WERI-Rb-1 (cell line): ENCODE measurements at regions not wholly inside any gene's neighbourhood (a gene's known extent, or its start where the extent isn't known, plus 50 kb on each side); places are given as distances from the start of the nearest gene placed in this dataset.

Experiments
- DNase-seq: peaks from one replicate; pipeline ENCODE4 v3.0.0-alpha.2; 2020
- H3K27ac ChIP-seq: fragments of 250-450 bp; sonication (Bioruptor Pico); 2 replicates; pipeline ENCODE4 v1.5.1; 2020; ENCODE audit warnings: mild to moderate bottlenecking, moderate library complexity
- H3K27me3 ChIP-seq: fragments of 250-450 bp; sonication (Bioruptor Pico); 2 replicates; pipeline ENCODE4 v1.5.1; 2021; ENCODE audit warnings: mild to moderate bottlenecking, low read depth, moderate library complexity; ENCODE audit not compliant: insufficient read depth, severe bottlenecking
- H3K36me3 ChIP-seq: fragments of 250-450 bp; sonication (Bioruptor Pico); 2 replicates; pipeline ENCODE4 v1.5.1; 2020; ENCODE audit warnings: mild to moderate bottlenecking, moderate library complexity
- H3K4me3 ChIP-seq: 2 replicates; pipeline ENCODE4 v1.5.1; 2011; ENCODE audit warnings: low read depth, mild to moderate bottlenecking, control low read depth, low read length
- H3K9me3 ChIP-seq: fragments of 250-450 bp; sonication (Bioruptor Pico); 2 replicates; pipeline ENCODE4 v1.5.1; 2021; ENCODE audit warnings: mild to moderate bottlenecking, moderate library complexity; ENCODE audit not compliant: severe bottlenecking
- TF ChIP-seq, protein P1 (sequence below): IDR thresholded peaks from 2 replicates; pipeline ENCODE4 v1.5.1; 2011; ENCODE audit warnings: low read depth, mild to moderate bottlenecking, control low read depth, inconsistent platforms, low read length

DNA sequence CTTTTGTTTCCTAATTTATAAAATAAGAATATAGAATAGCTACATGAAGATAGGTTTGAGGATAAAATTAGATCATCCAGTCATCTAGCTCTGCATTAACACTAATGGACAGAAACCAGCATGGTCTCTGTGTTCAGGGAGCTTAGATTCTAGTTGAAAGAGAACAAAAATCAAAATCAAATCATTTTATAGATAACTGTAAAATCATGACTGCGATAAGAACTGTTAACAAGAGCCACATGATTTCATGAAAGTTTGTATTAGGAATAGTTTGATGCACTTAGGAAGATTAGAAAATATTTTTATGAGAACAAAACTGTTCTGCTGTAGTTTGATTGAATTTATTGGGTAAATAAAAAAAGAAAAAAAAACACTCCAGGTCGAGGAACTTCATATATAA is 1074.7 kb downstream of the MAT2B start:
- TF ChIP-seq, protein P1, sequence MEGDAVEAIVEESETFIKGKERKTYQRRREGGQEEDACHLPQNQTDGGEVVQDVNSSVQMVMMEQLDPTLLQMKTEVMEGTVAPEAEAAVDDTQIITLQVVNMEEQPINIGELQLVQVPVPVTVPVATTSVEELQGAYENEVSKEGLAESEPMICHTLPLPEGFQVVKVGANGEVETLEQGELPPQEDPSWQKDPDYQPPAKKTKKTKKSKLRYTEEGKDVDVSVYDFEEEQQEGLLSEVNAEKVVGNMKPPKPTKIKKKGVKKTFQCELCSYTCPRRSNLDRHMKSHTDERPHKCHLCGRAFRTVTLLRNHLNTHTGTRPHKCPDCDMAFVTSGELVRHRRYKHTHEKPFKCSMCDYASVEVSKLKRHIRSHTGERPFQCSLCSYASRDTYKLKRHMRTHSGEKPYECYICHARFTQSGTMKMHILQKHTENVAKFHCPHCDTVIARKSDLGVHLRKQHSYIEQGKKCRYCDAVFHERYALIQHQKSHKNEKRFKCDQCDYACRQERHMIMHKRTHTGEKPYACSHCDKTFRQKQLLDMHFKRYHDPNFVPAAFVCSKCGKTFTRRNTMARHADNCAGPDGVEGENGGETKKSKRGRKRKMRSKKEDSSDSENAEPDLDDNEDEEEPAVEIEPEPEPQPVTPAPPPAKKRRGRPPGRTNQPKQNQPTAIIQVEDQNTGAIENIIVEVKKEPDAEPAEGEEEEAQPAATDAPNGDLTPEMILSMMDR, result no peak
- H3K4me3 ChIP-seq, result no peak overlapping the region
- H3K36me3 ChIP-seq, result no peaks in the 10 kb centered on the region
- H3K9me3 ChIP-seq, result no peaks in the 10 kb centered on the region
- no peak for DNase-seq
- H3K27me3 ChIP-seq, result no peaks in the 10 kb centered on the region
- no peak overlapping the region for H3K27ac ChIP-seq

DNA sequence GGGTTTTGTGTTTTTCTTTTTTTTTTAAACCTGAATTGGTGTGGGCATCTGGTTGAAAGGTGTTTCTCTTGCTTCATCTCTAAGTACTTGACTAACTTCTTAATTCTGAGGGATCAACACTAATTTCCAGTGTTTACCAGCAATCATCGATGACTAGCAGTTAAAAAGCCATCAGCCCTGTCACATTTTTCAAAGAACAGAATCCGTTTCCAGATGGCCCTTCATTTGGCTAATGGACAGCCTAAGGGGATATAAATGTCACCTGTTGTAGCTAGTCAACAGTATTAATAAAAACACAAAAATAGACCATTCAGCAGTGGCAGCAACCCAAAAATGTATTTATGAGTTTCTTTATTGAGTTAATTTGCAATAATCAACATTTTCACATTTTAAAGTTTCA is 1076.5 kb downstream of the MAT2B start:
- Histone ChIP-seq H3K36me3 (no peaks in the 10 kb centered on the region), H3K9me3 (no peaks in the 10 kb centered on the region), H3K27me3 (no peaks in the 10 kb centered on the region), H3K27ac (peak overlapping the region; percentile 74), H3K4me3 (no peak overlapping the region)
- DNase-seq, result peak; percentile 64
- TF ChIP-seq, protein P1, result no peak

DNA sequence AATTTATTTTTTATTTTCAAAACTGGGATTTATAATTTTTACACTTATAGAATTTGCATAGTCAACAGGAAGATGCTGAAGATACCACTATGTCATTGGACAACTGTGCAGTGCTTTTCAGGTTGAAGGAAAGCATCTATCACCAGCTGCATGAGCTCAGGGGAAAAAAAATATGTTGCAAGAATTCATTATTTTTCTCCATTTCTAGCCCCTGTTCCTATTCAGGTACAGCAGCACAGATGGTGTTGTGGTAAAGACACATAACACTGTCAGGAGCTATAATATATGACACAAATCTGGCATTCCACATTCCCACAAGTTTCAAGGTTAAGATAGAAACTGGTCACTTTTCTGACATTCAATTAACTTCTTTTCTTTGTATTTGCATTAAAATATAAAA is 1088.6 kb downstream of the MAT2B start:
- Histone ChIP-seq H3K4me3 (no peak overlapping the region), H3K27me3 (no peaks in the 10 kb centered on the region), H3K27ac (no peak overlapping the region), H3K9me3 (no peaks in the 10 kb centered on the region), H3K36me3 (no peaks in the 10 kb centered on the region)
- DNase-seq, result no peak
- TF ChIP-seq, protein P1, result no peak

DNA sequence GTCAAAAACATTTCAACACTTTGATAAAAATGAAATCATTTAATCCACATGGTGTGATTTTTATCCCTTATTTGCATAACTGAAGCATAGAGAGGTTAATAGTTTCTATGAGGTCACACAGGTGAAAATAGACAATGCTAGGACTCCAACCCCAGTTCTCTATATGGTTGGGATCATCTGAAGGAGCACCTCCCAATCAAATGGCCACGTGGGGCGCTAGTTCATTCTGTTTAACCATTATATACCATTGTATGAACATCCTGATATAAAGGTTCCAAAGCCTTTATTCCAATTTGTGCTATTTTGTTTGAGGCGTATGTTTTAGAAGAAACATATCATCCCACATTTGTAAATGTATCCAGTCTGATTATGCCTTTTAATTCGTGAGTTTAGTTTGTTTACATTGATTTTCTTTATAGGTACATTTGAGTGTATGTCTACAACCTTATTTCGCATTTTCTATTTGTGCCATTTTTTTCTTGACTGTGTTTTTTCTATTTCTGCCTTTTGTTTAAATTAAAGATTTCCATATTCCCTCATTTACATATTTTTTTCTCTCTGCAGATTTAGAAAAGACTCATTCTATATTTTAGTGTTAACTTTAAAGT is 1092.0 kb downstream of the MAT2B start:
- Histone ChIP-seq H3K27me3 (no peaks in the 10 kb centered on the region), H3K4me3 (no peak overlapping the region), H3K36me3 (no peaks in the 10 kb centered on the region), H3K9me3 (no peaks in the 10 kb centered on the region), H3K27ac (no peak overlapping the region)
- TF ChIP-seq, protein P1, result no peak
- peak; percentile 15 for DNase-seq

DNA sequence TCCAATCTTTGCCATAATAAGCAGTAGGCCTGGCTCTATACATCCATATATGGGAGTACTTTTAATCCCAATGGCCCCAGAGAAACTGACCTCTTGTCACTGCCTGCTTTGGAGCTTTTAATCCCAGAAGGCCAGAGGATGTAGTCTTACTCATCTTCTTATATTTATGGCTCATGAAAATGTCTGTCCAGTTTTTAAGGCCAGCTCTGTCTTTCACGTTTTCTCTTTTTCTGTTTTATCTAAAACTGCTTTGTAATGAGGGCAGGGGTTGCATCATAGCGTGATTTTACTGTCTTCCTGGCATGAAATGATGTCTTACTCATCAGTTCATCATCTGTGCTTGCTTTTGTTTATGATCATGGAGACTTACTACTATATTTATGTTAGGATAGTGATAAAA is 1094.9 kb downstream of the MAT2B start:
- TF ChIP-seq, protein P1, result no peak
- Histone ChIP-seq H3K27me3 (no peaks in the 10 kb centered on the region), H3K27ac (no peak overlapping the region), H3K4me3 (no peak overlapping the region), H3K9me3 (no peaks in the 10 kb centered on the region), H3K36me3 (no peaks in the 10 kb centered on the region)
- DNase-seq, result no peak

DNA sequence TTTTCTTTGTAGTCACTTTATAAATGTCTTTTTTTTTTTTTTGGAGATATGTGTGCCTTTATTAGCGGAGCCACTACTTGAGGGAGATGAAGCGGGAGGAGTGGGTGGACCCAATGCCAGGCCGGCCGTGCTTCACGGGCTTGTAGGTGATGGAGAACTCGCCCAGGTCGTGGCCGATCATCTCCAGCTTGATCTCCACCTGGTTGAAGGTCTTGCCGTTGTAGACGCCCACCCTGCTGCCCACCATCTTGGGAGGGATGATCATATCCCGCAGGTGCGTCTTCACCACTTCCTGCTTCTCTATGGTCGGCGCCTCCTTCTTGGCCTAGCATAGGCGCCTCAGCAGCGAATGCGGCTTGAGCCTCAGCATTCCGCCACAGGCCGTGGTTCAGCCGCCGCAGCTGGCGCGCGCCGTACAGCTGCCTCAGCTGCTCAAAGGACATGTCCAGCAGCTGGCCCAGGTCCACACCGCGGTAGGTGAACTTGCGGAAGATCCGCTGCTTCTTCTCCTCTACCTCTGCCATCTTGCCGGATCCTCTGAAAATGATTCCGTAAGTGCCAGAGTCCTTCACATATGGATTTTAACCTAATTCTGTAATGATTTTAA is 1095.6 kb downstream of the MAT2B start:
- no peak overlapping the region for H3K27ac ChIP-seq
- TF ChIP-seq, protein P1, result no peak
- DNase-seq, result no peak

More for the DNA sequence above, 1095.6 kb downstream of the MAT2B start:
- Histone ChIP-seq H3K36me3 (no peaks in the 10 kb centered on the region), H3K4me3 (no peak overlapping the region), H3K27me3 (no peaks in the 10 kb centered on the region), H3K9me3 (no peaks in the 10 kb centered on the region)
